ENCODE measurements at regions not wholly inside any gene's neighbourhood (a gene's known extent, or its start where the extent isn't known, plus 50 kb on each side); places are given as distances from the start of the nearest gene placed in this dataset.

- no peak for TF ChIP-seq POLR2AphosphoS5 (IDR thresholded peaks at IDR 0.05; ENCODE audit: low read depth, low read length)
- TF ChIP-seq CTCF (IDR thresholded peaks at IDR 0.05), result no peak
- TF ChIP-seq GABPA (IDR thresholded peaks at IDR 0.05; ENCODE audit: low read depth), result no peak
- TF ChIP-seq PBX3 (IDR thresholded peaks at IDR 0.05), result no peak
- TF ChIP-seq TAF1 (IDR thresholded peaks at IDR 0.05; ENCODE audit: borderline replicate concordance, low read depth, low read length), result no peak
- TF ChIP-seq RXRA (IDR thresholded peaks at IDR 0.05; ENCODE audit: borderline replicate concordance, low read depth), result no peak
Observed at GRCh38 chr9:135023786-135024405, 63.6 kb upstream of the OLFM1 start.
